ENCODE measurements at regions not wholly inside any gene's neighbourhood (a gene's known extent, or its start where the extent isn't known, plus 50 kb on each side); places are given as distances from the start of the nearest gene placed in this dataset.

DNA sequence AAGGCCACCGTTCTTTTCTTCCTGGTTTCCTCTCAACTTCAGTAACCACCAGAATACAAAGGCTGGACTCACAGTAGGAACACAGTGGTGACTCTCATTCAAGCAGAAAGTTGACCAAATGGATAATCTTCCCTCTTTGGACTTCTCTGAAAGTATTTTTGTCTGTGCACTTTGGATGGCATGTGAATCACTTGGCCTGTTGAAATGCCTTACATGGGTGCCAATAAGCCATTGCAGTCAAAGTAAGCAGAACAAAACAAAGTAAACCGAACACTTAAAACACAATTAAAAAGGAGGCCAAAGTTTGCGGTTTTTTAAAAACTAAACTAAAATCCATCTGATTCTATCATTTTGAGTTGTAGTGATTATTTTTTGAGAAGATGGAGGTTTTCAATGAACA, 370.1 kb upstream of the DDHD1 start:
- TF ChIP-seq, protein P1, sequence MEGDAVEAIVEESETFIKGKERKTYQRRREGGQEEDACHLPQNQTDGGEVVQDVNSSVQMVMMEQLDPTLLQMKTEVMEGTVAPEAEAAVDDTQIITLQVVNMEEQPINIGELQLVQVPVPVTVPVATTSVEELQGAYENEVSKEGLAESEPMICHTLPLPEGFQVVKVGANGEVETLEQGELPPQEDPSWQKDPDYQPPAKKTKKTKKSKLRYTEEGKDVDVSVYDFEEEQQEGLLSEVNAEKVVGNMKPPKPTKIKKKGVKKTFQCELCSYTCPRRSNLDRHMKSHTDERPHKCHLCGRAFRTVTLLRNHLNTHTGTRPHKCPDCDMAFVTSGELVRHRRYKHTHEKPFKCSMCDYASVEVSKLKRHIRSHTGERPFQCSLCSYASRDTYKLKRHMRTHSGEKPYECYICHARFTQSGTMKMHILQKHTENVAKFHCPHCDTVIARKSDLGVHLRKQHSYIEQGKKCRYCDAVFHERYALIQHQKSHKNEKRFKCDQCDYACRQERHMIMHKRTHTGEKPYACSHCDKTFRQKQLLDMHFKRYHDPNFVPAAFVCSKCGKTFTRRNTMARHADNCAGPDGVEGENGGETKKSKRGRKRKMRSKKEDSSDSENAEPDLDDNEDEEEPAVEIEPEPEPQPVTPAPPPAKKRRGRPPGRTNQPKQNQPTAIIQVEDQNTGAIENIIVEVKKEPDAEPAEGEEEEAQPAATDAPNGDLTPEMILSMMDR (IDR thresholded peaks at IDR 0.05; ENCODE audit: low read depth, low read length), result no peak
- Histone ChIP-seq H3K27me3 (ENCODE audit: control insufficient read depth, insufficient read depth, low read length) (no peaks in the 10 kb centered on the region), H3K9me3 (ENCODE audit: control insufficient read depth, insufficient read depth, low read length) (no peaks in the 10 kb centered on the region), H3K4me3 (ENCODE audit: low read depth, low read length) (no peak overlapping the region), H3K27ac (ENCODE audit: low read depth, low read length) (no peak overlapping the region)
- no peak for DNase-seq (ENCODE audit: low read depth, low spot score)
- CTCF ChIA-PET, result no interaction called here
- POLR2A ChIA-PET, result no interaction called here

DNA sequence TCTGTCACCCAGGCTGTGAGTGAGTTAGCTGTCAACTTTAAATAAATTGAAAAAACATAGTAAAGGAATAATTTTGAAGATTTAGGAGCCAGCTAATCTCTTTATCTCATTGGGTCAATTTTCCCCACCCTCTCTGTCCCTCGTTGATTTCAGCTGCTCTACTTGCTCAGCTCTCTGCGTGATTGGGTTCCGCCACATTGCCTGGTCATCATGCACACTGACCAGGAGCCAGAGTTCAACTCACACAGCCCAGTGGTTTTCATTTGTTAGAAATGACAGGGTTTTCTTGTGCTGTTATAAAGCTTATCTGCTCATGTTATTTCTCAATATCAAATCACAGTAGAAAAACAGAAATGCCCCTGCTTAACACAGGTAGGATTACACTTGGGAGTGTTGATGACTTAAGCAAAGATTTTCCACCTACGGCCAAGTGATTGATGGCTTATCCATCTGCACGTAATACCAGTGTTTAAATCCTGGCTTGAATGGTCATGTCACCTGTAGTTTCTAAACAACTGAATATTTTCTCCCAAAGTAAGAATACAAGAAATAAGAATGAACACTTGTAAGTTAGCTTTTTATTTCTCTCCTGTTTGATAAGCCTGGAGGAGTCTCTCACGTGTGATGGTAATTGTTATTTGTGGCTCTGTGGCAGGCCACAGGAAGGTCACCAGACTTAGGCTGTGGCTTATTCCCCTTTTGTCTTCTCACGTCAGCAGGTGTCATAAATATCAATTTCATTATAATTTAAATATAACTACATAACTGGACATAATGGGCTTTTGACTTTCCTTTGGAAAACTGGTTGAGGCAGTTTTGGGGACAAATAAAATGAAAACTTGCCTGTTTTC, 367.2 kb upstream of the DDHD1 start:
- POLR2A ChIA-PET, result interaction anchor here (1.2 kb wide), 1 partner anchor 8 kb away, joined by 3 read pairs; no protein-coding TSS in a partner anchor
- DNase-seq (ENCODE audit: low read depth, low spot score), result no peak

DNA sequence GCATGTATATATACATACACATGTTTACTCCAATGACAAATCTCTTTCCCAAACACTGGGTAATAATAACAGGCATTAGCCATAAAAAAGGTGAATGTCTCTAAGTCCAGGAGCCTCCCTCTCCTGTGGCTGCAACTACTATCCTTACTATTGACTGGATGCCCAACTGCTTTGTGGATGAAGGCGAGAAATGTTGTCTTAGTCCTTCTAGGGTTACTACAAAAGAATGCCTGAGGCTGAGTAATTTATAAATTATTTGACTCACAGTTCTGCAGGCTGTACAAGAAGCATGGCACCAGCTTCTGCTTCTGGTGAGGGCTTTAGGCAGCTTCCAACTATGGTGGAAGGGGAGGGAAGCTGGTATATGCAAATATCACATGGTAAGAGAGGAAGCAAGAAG, 366.0 kb upstream of the DDHD1 start:
- Histone ChIP-seq H3K4me3 (ENCODE audit: low read depth, low read length) (no peak overlapping the region), H3K27me3 (ENCODE audit: control insufficient read depth, insufficient read depth, low read length) (no peaks in the 10 kb centered on the region), H3K9me3 (ENCODE audit: control insufficient read depth, insufficient read depth, low read length) (no peaks in the 10 kb centered on the region), H3K27ac (ENCODE audit: low read depth, low read length) (no peak overlapping the region)
- TF ChIP-seq, protein P1 (IDR thresholded peaks at IDR 0.05; ENCODE audit: low read depth, low read length), result no peak
- ChIA-PET CTCF (no interaction called here), POLR2A (interaction anchor here (1.2 kb wide), 1 partner anchor 9 kb away, joined by 3 read pairs; no protein-coding TSS in a partner anchor)
- DNase-seq (ENCODE audit: low read depth, low spot score), result peak; percentile 41

More for the DNA sequence above, 367.2 kb upstream of the DDHD1 start:
- Histone ChIP-seq H3K27me3 (ENCODE audit: control insufficient read depth, insufficient read depth, low read length) (no peaks in the 10 kb centered on the region), H3K9me3 (ENCODE audit: control insufficient read depth, insufficient read depth, low read length) (no peaks in the 10 kb centered on the region), H3K27ac (ENCODE audit: low read depth, low read length) (no peak overlapping the region), H3K4me3 (ENCODE audit: low read depth, low read length) (no peak overlapping the region)
- CTCF ChIA-PET, result interaction anchor here (1.0 kb wide), 1 partner anchor 20 kb away, joined by 3 read pairs; no protein-coding TSS in a partner anchor
- TF ChIP-seq, protein P1 (IDR thresholded peaks at IDR 0.05; ENCODE audit: low read depth, low read length), result no peak

DNA sequence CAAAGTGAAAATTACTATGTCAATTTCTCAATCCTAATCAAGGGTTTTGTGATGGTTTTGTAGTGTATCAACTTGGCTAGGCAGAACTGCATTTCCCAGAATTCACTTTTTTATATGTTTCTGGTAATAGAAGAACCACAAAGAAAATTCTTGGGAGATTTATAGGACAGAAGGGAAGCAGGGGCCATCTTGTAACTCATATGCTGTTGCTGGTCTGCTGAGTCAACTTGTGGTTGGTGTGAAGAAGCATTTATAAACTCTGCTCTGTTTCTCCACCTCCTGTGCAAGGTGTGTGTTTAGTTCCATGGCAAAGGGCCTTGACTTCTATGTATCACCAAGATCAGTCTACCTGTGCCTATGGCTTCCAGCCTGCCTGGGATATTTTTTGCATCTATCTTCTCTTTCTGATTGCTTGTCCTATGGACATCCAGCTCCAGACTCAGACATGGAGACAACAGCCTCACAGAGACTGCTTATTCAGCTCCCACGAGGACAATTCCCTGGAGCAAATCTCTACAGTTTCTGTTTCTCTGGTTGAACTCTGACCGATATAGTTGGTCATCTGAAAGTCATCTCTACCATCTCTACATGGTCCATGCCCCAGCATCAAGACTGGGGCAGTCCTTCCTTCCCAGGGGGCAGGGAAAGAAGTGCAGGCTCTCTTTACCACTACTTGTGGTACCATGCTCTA, 364.3 kb upstream of the DDHD1 start:
- Histone ChIP-seq H3K9me3 (ENCODE audit: control insufficient read depth, insufficient read depth, low read length) (no peaks in the 10 kb centered on the region), H3K4me3 (ENCODE audit: low read depth, low read length) (no peak overlapping the region), H3K27me3 (ENCODE audit: control insufficient read depth, insufficient read depth, low read length) (no peaks in the 10 kb centered on the region), H3K27ac (ENCODE audit: low read depth, low read length) (no peak overlapping the region)
- POLR2A ChIA-PET, result interaction anchor here (0.7 kb wide), 1 partner anchor 59 kb away, joined by 3 read pairs; no protein-coding TSS in a partner anchor
- DNase-seq (ENCODE audit: low read depth, low spot score), result no peak
- TF ChIP-seq, protein P1 (IDR thresholded peaks at IDR 0.05; ENCODE audit: low read depth, low read length), result no peak
- CTCF ChIA-PET, result interaction anchor here (1.1 to 1.2 kb wide), 2 partner anchors 22 to 221 kb away, joined by 4 read pairs; no protein-coding TSS in a partner anchor
